ENCODE measurements at regions not wholly inside any gene's neighbourhood (a gene's known extent, or its start where the extent isn't known, plus 50 kb on each side); places are given as distances from the start of the nearest gene placed in this dataset.
A peak's percentile ranks its signal among the peaks of the same experiment; 100 is the strongest.
"Not testable (repeated sequence)": the region's sequence is repeated elsewhere in the genome, so short reads cannot be mapped to it uniquely, and the experiment has no call there.

- H2AFZ ChIP-seq (replicated peaks; ENCODE audit: low read length, poor library complexity); H2BK5ac ChIP-seq (ENCODE audit: low read depth, low read length, poor library complexity, severe bottlenecking); ATAC-seq (ENCODE audit: low read depth); CTCF ChIA-PET; DNase-seq; H3K4me3 ChIP-seq (ENCODE audit: insufficient read depth, low read depth, low read length); H3K9me1 ChIP-seq (ENCODE audit: insufficient read depth, low read length); H3K4me2 ChIP-seq (ENCODE audit: low read depth, low read length); H3K27me3 ChIP-seq (ENCODE audit: control insufficient read depth, insufficient read depth, low read length); H2AK5ac ChIP-seq (ENCODE audit: low read depth, low read length); H2BK120ac ChIP-seq (ENCODE audit: low read depth, low read length); H3K79me1 ChIP-seq (ENCODE audit: low read depth in 1 of 2, low read length in 2 of 2); in situ Hi-C loops (cut with MboI; ENCODE audit: low sequenced_read_pairs); H4K8ac ChIP-seq (ENCODE audit: low read depth in 2 of 2, low read length in 2 of 2); H4K5ac ChIP-seq (ENCODE audit: low read depth, low read length); H3K9me3 ChIP-seq (ENCODE audit: control insufficient read depth, insufficient read depth, low read length); H3K4me1 ChIP-seq (ENCODE audit: control insufficient read depth, insufficient read depth, low read length); H4K20me1 ChIP-seq (ENCODE audit: insufficient read depth, low read length); H3K4ac ChIP-seq (ENCODE audit: low read depth, low read length); H3K56ac ChIP-seq (ENCODE audit: extremely low read depth, insufficient read depth, low read length); H4K91ac ChIP-seq (ENCODE audit: insufficient read depth, low read depth, low read length); H3K9ac ChIP-seq (ENCODE audit: low read depth, low read length); H3K14ac ChIP-seq (replicated peaks; ENCODE audit: low read depth, low read length); BruUV-seq (replicated peaks); intact Hi-C loops (cut with micrococcal nuclease); H2BK15ac ChIP-seq (ENCODE audit: low read depth, low read length); H2BK20ac ChIP-seq (ENCODE audit: low read depth, low read length); dilution Hi-C loops (cut with HindIII; ENCODE audit: low sequenced_read_pairs, unreplicated experiment); H3K18ac ChIP-seq (ENCODE audit: low read depth, low read length); H3K27ac ChIP-seq (ENCODE audit: insufficient read depth, low read length); H3K23ac ChIP-seq (ENCODE audit: low read depth, low read length); POLR2A ChIA-PET (ENCODE audit: unreplicated experiment); H2AK9ac ChIP-seq (replicated peaks; ENCODE audit: low read depth, low read length, poor library complexity); H3K36me3 ChIP-seq (ENCODE audit: control insufficient read depth, insufficient read depth, low read length): not testable (repeated sequence)
- no CpG with 5 or more reads among the region's 2 CpGs for WGBS, 2 experiments (ENCODE audit: extremely low coverage in 2 of 2, insufficient read length in 1 of 2)
These were observed 76.6 kb upstream of the NOTCH2NLA start for GRCh38 chr1:146305442-146305841.

DNA sequence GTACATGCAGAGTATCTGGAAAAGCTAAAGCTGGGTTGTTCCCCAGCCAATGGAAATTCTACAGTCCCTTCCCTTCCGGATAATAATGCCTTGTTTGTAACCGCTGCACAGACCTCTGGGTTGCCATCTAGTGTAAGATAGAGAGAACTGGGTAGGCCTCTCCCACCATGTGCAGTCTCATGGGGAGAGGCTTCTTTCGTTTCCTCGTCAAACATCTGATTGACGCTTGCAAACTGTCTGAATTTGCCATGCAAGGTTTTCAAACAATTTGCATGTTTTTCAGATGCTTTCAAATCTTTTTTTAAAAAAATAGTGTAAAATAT is 69.7 kb upstream of the NOTCH2NLA start:
- H3K9me1 ChIP-seq (ENCODE audit: insufficient read depth, low read length); H2BK20ac ChIP-seq (ENCODE audit: low read depth, low read length); H3K56ac ChIP-seq (ENCODE audit: extremely low read depth, insufficient read depth, low read length); H2AK5ac ChIP-seq (ENCODE audit: low read depth, low read length); H2BK120ac ChIP-seq (ENCODE audit: low read depth, low read length); H3K79me1 ChIP-seq (ENCODE audit: low read depth in 1 of 2, low read length in 2 of 2); intact Hi-C loops (cut with micrococcal nuclease); H3K14ac ChIP-seq (replicated peaks; ENCODE audit: low read depth, low read length); H3K27me3 ChIP-seq (ENCODE audit: control insufficient read depth, insufficient read depth, low read length); BruUV-seq (replicated peaks); H3K27ac ChIP-seq (ENCODE audit: insufficient read depth, low read length); H3K4ac ChIP-seq (ENCODE audit: low read depth, low read length); H3K9ac ChIP-seq (ENCODE audit: low read depth, low read length); H2AK9ac ChIP-seq (replicated peaks; ENCODE audit: low read depth, low read length, poor library complexity); H2AFZ ChIP-seq (replicated peaks; ENCODE audit: low read length, poor library complexity); dilution Hi-C loops (cut with HindIII; ENCODE audit: low sequenced_read_pairs, unreplicated experiment); H4K91ac ChIP-seq (ENCODE audit: insufficient read depth, low read depth, low read length); DNase-seq; H3K23ac ChIP-seq (ENCODE audit: low read depth, low read length); H3K4me3 ChIP-seq (ENCODE audit: insufficient read depth, low read depth, low read length); H3K18ac ChIP-seq (ENCODE audit: low read depth, low read length); H4K8ac ChIP-seq (ENCODE audit: low read depth in 2 of 2, low read length in 2 of 2); CTCF ChIA-PET; H3K9me3 ChIP-seq (ENCODE audit: control insufficient read depth, insufficient read depth, low read length); in situ Hi-C loops (cut with MboI; ENCODE audit: low sequenced_read_pairs); H4K20me1 ChIP-seq (ENCODE audit: insufficient read depth, low read length); POLR2A ChIA-PET (ENCODE audit: unreplicated experiment); H2BK15ac ChIP-seq (ENCODE audit: low read depth, low read length); H2BK5ac ChIP-seq (ENCODE audit: low read depth, low read length, poor library complexity, severe bottlenecking); H4K5ac ChIP-seq (ENCODE audit: low read depth, low read length); H3K4me1 ChIP-seq (ENCODE audit: control insufficient read depth, insufficient read depth, low read length); H3K36me3 ChIP-seq (ENCODE audit: control insufficient read depth, insufficient read depth, low read length); H3K4me2 ChIP-seq (ENCODE audit: low read depth, low read length): not testable (repeated sequence)
- WGBS, 2 experiments (ENCODE audit: extremely low coverage in 2 of 2, insufficient read length in 1 of 2), result no CpG with 5 or more reads among the region's 5 CpGs
- peak; percentile 88 for ATAC-seq (ENCODE audit: low read depth)
